ENCODE measurements at regions not wholly inside any gene's neighbourhood (a gene's known extent, or its start where the extent isn't known, plus 50 kb on each side); places are given as distances from the start of the nearest gene placed in this dataset.
"Not testable (repeated sequence)": the region's sequence is repeated elsewhere in the genome, so short reads cannot be mapped to it uniquely, and the experiment has no call there.

DNA sequence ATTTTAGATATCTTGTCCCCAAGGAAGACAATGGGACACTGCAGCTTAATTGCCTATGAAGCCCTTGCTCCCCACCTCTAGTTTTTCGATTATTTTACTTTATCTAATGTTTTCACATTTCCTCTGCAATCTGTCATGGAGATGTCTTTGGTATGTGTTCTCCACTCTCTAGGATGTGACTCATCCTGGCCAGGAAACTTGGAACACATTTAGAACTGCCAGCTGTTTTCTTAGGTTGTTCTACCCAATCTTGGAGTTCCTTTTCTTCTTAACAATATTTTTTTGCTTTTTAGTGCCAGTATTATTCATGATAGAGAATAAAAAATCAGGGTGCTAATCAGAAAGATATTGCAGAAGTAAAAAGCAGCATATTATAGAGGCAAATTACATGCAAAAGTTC, 101.7 kb upstream of the CLEC14A start:
- no peak for DNase-seq (ENCODE audit: extremely low spot score)
- ChIA-PET POLR2A (no interaction called here), CTCF (no interaction called here)
- TF ChIP-seq ZNF384 (IDR thresholded peaks at IDR 0.05), result no peak
- TF ChIP-seq SP1 (IDR thresholded peaks at IDR 0.05), result no peak
- no peak for TF ChIP-seq HDGF (IDR thresholded peaks at IDR 0.05; ENCODE audit: borderline replicate concordance)
- no peak for TF ChIP-seq NFRKB (IDR thresholded peaks at IDR 0.05)
- TF ChIP-seq SUZ12 (IDR thresholded peaks at IDR 0.05), result no peak
- no peak for TF ChIP-seq ARNT (IDR thresholded peaks at IDR 0.05)

DNA sequence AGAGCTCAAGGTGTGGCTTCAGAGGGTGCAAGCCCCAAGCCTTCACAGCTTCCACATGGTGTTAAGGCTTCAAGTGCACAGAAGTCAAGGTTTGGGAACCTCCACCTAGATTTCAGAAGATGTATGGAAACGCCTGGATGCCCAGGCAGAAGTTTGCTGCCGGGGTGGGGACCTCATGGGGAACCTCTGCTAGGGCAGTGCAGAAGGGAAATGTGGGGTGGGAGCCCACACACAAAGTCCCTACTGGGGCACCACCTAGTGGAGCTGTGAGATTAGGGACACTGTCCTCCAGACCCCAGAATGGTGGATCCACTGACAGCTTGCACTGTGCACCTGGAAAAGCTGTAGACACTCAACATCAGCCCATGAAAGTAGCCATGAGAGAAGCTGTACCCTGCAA, 99.6 kb upstream of the CLEC14A start:
- DNase-seq (ENCODE audit: extremely low spot score); POLR2A ChIA-PET; CTCF ChIA-PET: not testable (repeated sequence)

- ChIA-PET CTCF (no interaction called here), POLR2A (no interaction called here)
- no peak for DNase-seq (ENCODE audit: extremely low spot score)
- no peak for TF ChIP-seq BHLHE40 (IDR thresholded peaks at IDR 0.05; ENCODE audit: borderline replicate concordance)
- TF ChIP-seq L3MBTL2 (conservative IDR thresholded peaks at IDR 0.05), result no peak
- no peak for TF ChIP-seq FOXA1 (IDR thresholded peaks at IDR 0.05)
- TF ChIP-seq HDGF (IDR thresholded peaks at IDR 0.05; ENCODE audit: borderline replicate concordance), result no peak
- TF ChIP-seq SP1 (IDR thresholded peaks at IDR 0.05), result no peak
- no peak for TF ChIP-seq ARNT (IDR thresholded peaks at IDR 0.05)
- no peak for TF ChIP-seq SUZ12 (IDR thresholded peaks at IDR 0.05)
- TF ChIP-seq, protein P1, sequence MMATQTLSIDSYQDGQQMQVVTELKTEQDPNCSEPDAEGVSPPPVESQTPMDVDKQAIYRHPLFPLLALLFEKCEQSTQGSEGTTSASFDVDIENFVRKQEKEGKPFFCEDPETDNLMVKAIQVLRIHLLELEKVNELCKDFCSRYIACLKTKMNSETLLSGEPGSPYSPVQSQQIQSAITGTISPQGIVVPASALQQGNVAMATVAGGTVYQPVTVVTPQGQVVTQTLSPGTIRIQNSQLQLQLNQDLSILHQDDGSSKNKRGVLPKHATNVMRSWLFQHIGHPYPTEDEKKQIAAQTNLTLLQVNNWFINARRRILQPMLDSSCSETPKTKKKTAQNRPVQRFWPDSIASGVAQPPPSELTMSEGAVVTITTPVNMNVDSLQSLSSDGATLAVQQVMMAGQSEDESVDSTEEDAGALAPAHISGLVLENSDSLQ (IDR thresholded peaks at IDR 0.05), result no peak
- no peak for TF ChIP-seq LEF1 (IDR thresholded peaks at IDR 0.05; ENCODE audit: borderline replicate concordance)
- no peak for TF ChIP-seq CTBP1 (IDR thresholded peaks at IDR 0.05; ENCODE audit: borderline replicate concordance)
- TF ChIP-seq FOXM1 (IDR thresholded peaks at IDR 0.05; ENCODE audit: borderline replicate concordance), result no peak
- no peak for TF ChIP-seq NFRKB (IDR thresholded peaks at IDR 0.05)
- TF ChIP-seq ELF4 (IDR thresholded peaks at IDR 0.05), result no peak
- no peak for TF ChIP-seq FOXK2 (IDR thresholded peaks at IDR 0.05)
- TF ChIP-seq ZNF384 (IDR thresholded peaks at IDR 0.05), result no peak
- TF ChIP-seq TARDBP (IDR thresholded peaks at IDR 0.05), result no peak
These were observed 94.2 kb upstream of the CLEC14A start for GRCh38 chr14:38350102-38350501.

DNA sequence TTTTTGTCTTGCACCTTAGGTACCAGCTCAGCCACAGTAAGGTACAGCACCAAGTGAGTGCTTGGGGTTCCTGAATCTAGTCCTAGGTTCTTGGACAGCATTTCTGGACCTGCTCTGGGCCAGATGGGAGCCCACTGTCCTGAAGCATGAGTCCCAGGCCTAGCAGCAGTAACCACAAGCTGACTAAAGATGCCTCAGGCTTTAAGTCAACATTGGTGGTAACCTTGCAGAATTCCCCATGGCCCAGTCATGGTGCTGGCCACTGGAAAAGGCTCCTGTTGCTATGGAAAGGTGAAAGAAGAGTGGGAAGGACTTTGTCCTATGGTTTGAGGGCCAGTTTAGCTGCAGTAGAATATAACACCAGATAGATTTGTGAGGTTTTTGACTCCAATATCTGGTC, 86.9 kb upstream of the CLEC14A start:
- POLR2A ChIA-PET, result no interaction called here
- no peak for TF ChIP-seq HDGF (IDR thresholded peaks at IDR 0.05; ENCODE audit: borderline replicate concordance)
- TF ChIP-seq FOXK2 (IDR thresholded peaks at IDR 0.05), result no peak
- TF ChIP-seq FOXA1 (IDR thresholded peaks at IDR 0.05), result no peak
- no peak for TF ChIP-seq TARDBP (IDR thresholded peaks at IDR 0.05)
- TF ChIP-seq FOXM1 (IDR thresholded peaks at IDR 0.05; ENCODE audit: borderline replicate concordance), result no peak
- TF ChIP-seq NFRKB (IDR thresholded peaks at IDR 0.05), result no peak
- TF ChIP-seq SUZ12 (IDR thresholded peaks at IDR 0.05), result no peak
- TF ChIP-seq ARNT (IDR thresholded peaks at IDR 0.05), result no peak
- TF ChIP-seq SP1 (IDR thresholded peaks at IDR 0.05), result no peak
- TF ChIP-seq L3MBTL2 (conservative IDR thresholded peaks at IDR 0.05), result no peak
- no peak for TF ChIP-seq LEF1 (IDR thresholded peaks at IDR 0.05; ENCODE audit: borderline replicate concordance)
- no peak for TF ChIP-seq ELF4 (IDR thresholded peaks at IDR 0.05)
- TF ChIP-seq BHLHE40 (IDR thresholded peaks at IDR 0.05; ENCODE audit: borderline replicate concordance), result no peak
- no peak for DNase-seq (ENCODE audit: extremely low spot score)
- CTCF ChIA-PET, result no interaction called here

DNA sequence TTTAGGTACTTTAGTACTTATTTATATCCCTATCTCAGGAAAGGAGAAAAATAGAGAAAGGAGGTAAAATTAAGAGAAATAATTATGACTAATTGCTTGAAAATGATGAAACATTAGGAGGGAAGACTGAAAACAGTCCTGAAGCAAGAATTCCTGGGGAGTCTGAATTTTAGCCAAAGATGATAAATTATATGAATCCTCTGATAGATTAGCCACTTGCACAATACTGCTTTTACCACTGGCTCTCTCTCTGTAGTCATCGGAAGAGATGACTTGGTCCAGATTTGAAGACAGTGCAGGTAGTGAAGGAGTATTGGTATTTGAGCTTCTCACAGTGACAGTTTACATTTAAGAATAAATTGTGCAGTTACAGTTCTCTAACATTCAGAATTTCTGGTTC, 83.8 kb upstream of the CLEC14A start:
- CTCF ChIA-PET, result no interaction called here
- POLR2A ChIA-PET, result no interaction called here
- TF ChIP-seq ZNF384 (IDR thresholded peaks at IDR 0.05) (no peak), FOXA1 (IDR thresholded peaks at IDR 0.05) (no peak), LEF1 (IDR thresholded peaks at IDR 0.05; ENCODE audit: borderline replicate concordance) (no peak), FOXK2 (IDR thresholded peaks at IDR 0.05) (no peak), ELF4 (IDR thresholded peaks at IDR 0.05) (no peak), SP1 (IDR thresholded peaks at IDR 0.05) (no peak), BHLHE40 (IDR thresholded peaks at IDR 0.05; ENCODE audit: borderline replicate concordance) (no peak), L3MBTL2 (conservative IDR thresholded peaks at IDR 0.05) (no peak), TARDBP (IDR thresholded peaks at IDR 0.05) (no peak), HDGF (IDR thresholded peaks at IDR 0.05; ENCODE audit: borderline replicate concordance) (no peak), FOXM1 (IDR thresholded peaks at IDR 0.05; ENCODE audit: borderline replicate concordance) (no peak), SUZ12 (IDR thresholded peaks at IDR 0.05) (no peak), CTBP1 (IDR thresholded peaks at IDR 0.05; ENCODE audit: borderline replicate concordance) (no peak), NFRKB (IDR thresholded peaks at IDR 0.05) (no peak), ARNT (IDR thresholded peaks at IDR 0.05) (no peak)
- TF ChIP-seq, protein P1 (IDR thresholded peaks at IDR 0.05), result no peak
- no peak for DNase-seq (ENCODE audit: extremely low spot score)

DNA sequence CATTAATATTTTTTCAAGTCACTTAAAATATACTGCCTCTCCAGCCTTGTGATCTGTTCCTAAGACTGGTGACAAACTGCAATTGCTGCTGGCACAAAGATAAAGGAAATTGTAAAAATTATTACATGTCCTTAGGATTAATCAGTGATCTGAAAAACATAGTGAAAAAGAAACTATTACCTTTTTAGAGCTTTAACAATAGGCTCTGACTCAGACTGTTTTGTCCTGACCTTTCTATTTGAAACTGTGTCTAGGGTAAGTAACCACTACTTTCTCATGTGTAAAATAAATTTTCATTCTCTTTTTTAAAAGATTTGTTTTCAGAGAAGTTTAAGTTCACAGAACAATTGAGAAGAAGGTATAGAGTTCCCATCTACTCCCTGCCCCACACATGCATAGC, 80.4 kb upstream of the CLEC14A start:
- no peak for TF ChIP-seq TARDBP (IDR thresholded peaks at IDR 0.05)
- no peak for TF ChIP-seq SUZ12 (IDR thresholded peaks at IDR 0.05)
- TF ChIP-seq L3MBTL2 (conservative IDR thresholded peaks at IDR 0.05), result no peak
- no peak for TF ChIP-seq FOXA1 (IDR thresholded peaks at IDR 0.05)
- TF ChIP-seq, protein P1 (IDR thresholded peaks at IDR 0.05), result no peak
- CTCF ChIA-PET, result no interaction called here
- no peak for DNase-seq (ENCODE audit: extremely low spot score)
- POLR2A ChIA-PET, result no interaction called here

- CTCF ChIA-PET, result no interaction called here
These were observed 74.4 kb upstream of the CLEC14A start for GRCh38 chr14:38330275-38330674.

More at GRCh38 chr14:38330275-38330674, 74.4 kb upstream of the CLEC14A start:
- TF ChIP-seq ARNT (IDR thresholded peaks at IDR 0.05) (no peak), ELF4 (IDR thresholded peaks at IDR 0.05) (no peak), ZNF384 (IDR thresholded peaks at IDR 0.05) (no peak), FOXA1 (IDR thresholded peaks at IDR 0.05) (no peak), FOXM1 (IDR thresholded peaks at IDR 0.05; ENCODE audit: borderline replicate concordance) (no peak), CTBP1 (IDR thresholded peaks at IDR 0.05; ENCODE audit: borderline replicate concordance) (no peak), SUZ12 (IDR thresholded peaks at IDR 0.05) (no peak), FOXK2 (IDR thresholded peaks at IDR 0.05) (no peak), HDGF (IDR thresholded peaks at IDR 0.05; ENCODE audit: borderline replicate concordance) (no peak), LEF1 (IDR thresholded peaks at IDR 0.05; ENCODE audit: borderline replicate concordance) (no peak), SP1 (IDR thresholded peaks at IDR 0.05) (no peak), L3MBTL2 (conservative IDR thresholded peaks at IDR 0.05) (no peak), TARDBP (IDR thresholded peaks at IDR 0.05) (no peak), BHLHE40 (IDR thresholded peaks at IDR 0.05; ENCODE audit: borderline replicate concordance) (no peak), NFRKB (IDR thresholded peaks at IDR 0.05) (no peak)
- TF ChIP-seq, protein P1 (IDR thresholded peaks at IDR 0.05), result no peak
- no peak for DNase-seq (ENCODE audit: extremely low spot score)
- POLR2A ChIA-PET, result no interaction called here
